Loucy (cell line): ENCODE measurements at regions not wholly inside any gene's neighbourhood (a gene's known extent, or its start where the extent isn't known, plus 50 kb on each side); places are given as distances from the start of the nearest gene placed in this dataset.

Experiments used
- H2AFZ ChIP-seq: fragments of 200-600 bp; sonication (generic); 2 replicates; pipeline ENCODE4 v1.6.0; 2016; ENCODE audit warnings: antibody characterized with exemption, mild to moderate bottlenecking, low read length, moderate library complexity
- H3F3A ChIP-seq: fragments of 200-600 bp; 2 replicates; pipeline ENCODE4 v1.6.0; 2016; ENCODE audit warnings: antibody characterized with exemption, low read depth, mild to moderate bottlenecking
- H3K27me3 ChIP-seq: fragments of 200-600 bp; sonication (generic); 2 replicates; pipeline ENCODE4 v1.6.1; 2014; ENCODE audit warnings: low read length, mild to moderate bottlenecking; ENCODE audit not compliant: insufficient read depth, poor library complexity, severe bottlenecking
- H3K36me3 ChIP-seq: fragments of 200-600 bp; sonication (generic); 2 replicates; pipeline ENCODE4 v1.6.1; 2016; ENCODE audit warnings: low read length; ENCODE audit not compliant: insufficient read depth
- H3K4me1 ChIP-seq: fragments of 200-600 bp; sonication (generic); 2 replicates; pipeline ENCODE4 v1.5.1; 2014; ENCODE audit warnings: low read length, mild to moderate bottlenecking; ENCODE audit not compliant: insufficient read depth, poor library complexity, severe bottlenecking
- H3K4me2 ChIP-seq: fragments of 200-600 bp; sonication (generic); 2 replicates; pipeline ENCODE4 v1.6.0; 2014; ENCODE audit warnings: antibody characterized with exemption, low read length, low read depth, mild to moderate bottlenecking; ENCODE audit not compliant: poor library complexity, severe bottlenecking
- H3K4me3 ChIP-seq: fragments of 200-600 bp; sonication (generic); 2 replicates; pipeline ENCODE4 v1.5.1; 2014; ENCODE audit warnings: low read length, mild to moderate bottlenecking, mixed read lengths; ENCODE audit not compliant: poor library complexity, severe bottlenecking
- H3K79me2 ChIP-seq: fragments of 200-600 bp; sonication (generic); 2 replicates; pipeline ENCODE4 v1.6.1; 2014; ENCODE audit warnings: low read length; ENCODE audit not compliant: insufficient read depth
- H3K9ac ChIP-seq: fragments of 200-600 bp; sonication (generic); 2 replicates; pipeline ENCODE4 v1.6.0; 2014; ENCODE audit warnings: mild to moderate bottlenecking, low read depth, low read length, moderate library complexity; ENCODE audit not compliant: poor library complexity, severe bottlenecking
- H3K9me2 ChIP-seq: fragments of 200-600 bp; sonication (generic); replicated peaks from 2 replicates; pipeline ENCODE4 v1.6.1; 2016; ENCODE audit warnings: low read depth, low read length, mixed read lengths
- H3K9me3 ChIP-seq: fragments of 200-600 bp; sonication (generic); 2 replicates; pipeline ENCODE4 v1.6.1; 2014; ENCODE audit warnings: mild to moderate bottlenecking, antibody characterized with exemption, low read length, low read depth; ENCODE audit not compliant: insufficient read depth
- H4K20me1 ChIP-seq: fragments of 200-600 bp; sonication (generic); 2 replicates; pipeline ENCODE4 v1.6.0; 2014; ENCODE audit warnings: antibody characterized with exemption, low read length, mild to moderate bottlenecking; ENCODE audit not compliant: insufficient read depth, poor library complexity, severe bottlenecking
- EZH2phosphoT487 ChIP-seq: fragments of 200-600 bp; IDR thresholded peaks from 2 replicates; pipeline ENCODE4 v1.6.1; 2018; ENCODE audit warnings: antibody characterized with exemption, mild to moderate bottlenecking, moderate library complexity, borderline replicate concordance
- TF ChIP-seq, protein P1 (sequence below): fragments of 200-600 bp; sonication (generic); conservative IDR thresholded peaks from 2 replicates; pipeline ENCODE4 v1.5.1; 2014; ENCODE audit warnings: mild to moderate bottlenecking, antibody characterized with exemption, low read length

DNA sequence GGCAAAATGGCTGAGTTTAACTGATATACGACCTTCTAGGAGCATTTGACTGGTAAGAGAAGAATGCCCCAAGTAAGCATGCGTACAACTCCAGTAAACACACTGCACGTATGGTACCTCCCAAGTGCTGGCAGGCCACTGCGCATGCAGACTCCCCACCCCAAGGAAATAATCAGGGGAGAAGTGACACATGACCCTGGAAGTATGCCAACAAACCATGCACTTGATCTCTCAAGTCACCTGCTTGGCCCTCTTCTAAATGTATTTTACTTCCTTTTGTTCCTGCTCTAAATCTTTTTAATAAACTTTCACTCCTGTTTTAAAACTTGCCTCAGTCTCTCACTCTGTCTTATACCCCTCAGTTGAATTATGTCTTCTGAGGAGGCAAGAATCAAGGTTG, 129.8 kb upstream of the COL5A2 start:
- H3K79me2 ChIP-seq: no peaks in the 10 kb centered on the region
- no peaks in the 10 kb centered on the region for H3K27me3 ChIP-seq
- TF ChIP-seq, protein P1, sequence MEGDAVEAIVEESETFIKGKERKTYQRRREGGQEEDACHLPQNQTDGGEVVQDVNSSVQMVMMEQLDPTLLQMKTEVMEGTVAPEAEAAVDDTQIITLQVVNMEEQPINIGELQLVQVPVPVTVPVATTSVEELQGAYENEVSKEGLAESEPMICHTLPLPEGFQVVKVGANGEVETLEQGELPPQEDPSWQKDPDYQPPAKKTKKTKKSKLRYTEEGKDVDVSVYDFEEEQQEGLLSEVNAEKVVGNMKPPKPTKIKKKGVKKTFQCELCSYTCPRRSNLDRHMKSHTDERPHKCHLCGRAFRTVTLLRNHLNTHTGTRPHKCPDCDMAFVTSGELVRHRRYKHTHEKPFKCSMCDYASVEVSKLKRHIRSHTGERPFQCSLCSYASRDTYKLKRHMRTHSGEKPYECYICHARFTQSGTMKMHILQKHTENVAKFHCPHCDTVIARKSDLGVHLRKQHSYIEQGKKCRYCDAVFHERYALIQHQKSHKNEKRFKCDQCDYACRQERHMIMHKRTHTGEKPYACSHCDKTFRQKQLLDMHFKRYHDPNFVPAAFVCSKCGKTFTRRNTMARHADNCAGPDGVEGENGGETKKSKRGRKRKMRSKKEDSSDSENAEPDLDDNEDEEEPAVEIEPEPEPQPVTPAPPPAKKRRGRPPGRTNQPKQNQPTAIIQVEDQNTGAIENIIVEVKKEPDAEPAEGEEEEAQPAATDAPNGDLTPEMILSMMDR: no peak
- TF ChIP-seq EZH2phosphoT487: no peak
- H3K4me2 ChIP-seq: peak overlapping the region; percentile 12
- no peak overlapping the region for H3K9ac ChIP-seq
- H4K20me1 ChIP-seq: no peaks in the 10 kb centered on the region
- H3F3A ChIP-seq: no peaks in the 10 kb centered on the region
- H3K4me1 ChIP-seq: peaks cover 32% of the 10 kb centered on the region
- no peaks in the 10 kb centered on the region for H3K9me2 ChIP-seq
- no peak overlapping the region for H3K4me3 ChIP-seq
- no peaks in the 10 kb centered on the region for H3K36me3 ChIP-seq
- peak overlapping the region; percentile 67; the same call in 1 of the 2 replicates for H2AFZ ChIP-seq
- H3K9me3 ChIP-seq: no peaks in the 10 kb centered on the region

DNA sequence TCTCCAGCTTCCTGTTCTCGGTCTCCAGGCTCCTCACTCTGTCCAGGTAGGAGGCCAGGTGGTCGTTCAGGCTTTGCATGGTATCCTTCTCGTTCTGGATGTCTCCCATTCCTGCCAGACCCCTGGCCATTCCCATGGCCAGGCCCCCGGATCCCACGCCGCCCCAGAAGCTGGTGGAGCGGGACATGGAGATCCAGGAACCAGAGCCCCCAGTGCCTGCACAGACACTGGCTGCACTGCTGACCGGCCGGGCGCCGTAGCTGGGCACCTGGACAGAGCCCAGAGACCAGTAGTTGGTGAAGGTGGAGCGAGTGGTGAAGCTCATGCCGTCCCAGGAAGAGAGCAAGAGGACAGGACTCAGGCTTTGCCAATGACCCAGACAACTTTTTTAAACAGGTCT, 129.1 kb upstream of the WDR75 start:
- TF ChIP-seq, protein P1: no peak
- TF ChIP-seq EZH2phosphoT487: no peak
- Histone ChIP-seq H3K79me2 (no peaks in the 10 kb centered on the region), H3K9me2 (no peaks in the 10 kb centered on the region), H3K9ac (no peak overlapping the region), H3K4me2 (no peak overlapping the region), H3K36me3 (no peaks in the 10 kb centered on the region), H4K20me1 (no peaks in the 10 kb centered on the region), H3K27me3 (no peaks in the 10 kb centered on the region), H3F3A (no peaks in the 10 kb centered on the region), H3K4me1 (peaks cover 20% of the 10 kb centered on the region), H3K9me3 (no peaks in the 10 kb centered on the region), H2AFZ (no peak overlapping the region), H3K4me3 (no peak overlapping the region)

DNA sequence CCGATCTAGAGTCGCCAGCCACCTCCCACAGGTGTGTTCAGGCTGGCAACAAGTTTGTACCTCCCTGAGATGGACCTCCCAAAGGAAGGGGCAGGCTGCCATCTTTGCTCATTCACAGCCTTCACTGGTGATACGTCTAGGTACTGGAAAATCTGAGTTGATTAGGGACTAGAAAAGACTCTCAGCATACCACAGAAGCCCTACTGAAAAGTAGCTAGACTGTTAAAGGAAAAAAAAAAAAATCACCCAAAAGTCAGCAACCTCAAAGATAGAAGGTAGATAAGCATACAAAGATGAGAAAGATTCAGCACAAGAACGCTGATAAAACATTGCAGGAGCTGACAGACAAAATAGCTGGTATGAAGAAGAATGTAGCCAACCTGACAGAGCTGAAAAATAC, 128.6 kb upstream of the WDR75 start:
- H3K9me3 ChIP-seq: no peaks in the 10 kb centered on the region
- no peak overlapping the region for H3K4me2 ChIP-seq
- TF ChIP-seq, protein P1: no peak
- TF ChIP-seq EZH2phosphoT487: no peak
- H3K9me2 ChIP-seq: no peaks in the 10 kb centered on the region
- no peaks in the 10 kb centered on the region for H3F3A ChIP-seq
- H3K4me1 ChIP-seq: peaks cover 20% of the 10 kb centered on the region
- no peaks in the 10 kb centered on the region for H3K27me3 ChIP-seq
- H3K4me3 ChIP-seq: no peak overlapping the region
- H4K20me1 ChIP-seq: no peaks in the 10 kb centered on the region
- H2AFZ ChIP-seq: no peak overlapping the region
- H3K9ac ChIP-seq: no peak overlapping the region
- no peaks in the 10 kb centered on the region for H3K79me2 ChIP-seq
- H3K36me3 ChIP-seq: no peaks in the 10 kb centered on the region
